ENCODE measurements at regions not wholly inside any gene's neighbourhood (a gene's known extent, or its start where the extent isn't known, plus 50 kb on each side); places are given as distances from the start of the nearest gene placed in this dataset.

DNA sequence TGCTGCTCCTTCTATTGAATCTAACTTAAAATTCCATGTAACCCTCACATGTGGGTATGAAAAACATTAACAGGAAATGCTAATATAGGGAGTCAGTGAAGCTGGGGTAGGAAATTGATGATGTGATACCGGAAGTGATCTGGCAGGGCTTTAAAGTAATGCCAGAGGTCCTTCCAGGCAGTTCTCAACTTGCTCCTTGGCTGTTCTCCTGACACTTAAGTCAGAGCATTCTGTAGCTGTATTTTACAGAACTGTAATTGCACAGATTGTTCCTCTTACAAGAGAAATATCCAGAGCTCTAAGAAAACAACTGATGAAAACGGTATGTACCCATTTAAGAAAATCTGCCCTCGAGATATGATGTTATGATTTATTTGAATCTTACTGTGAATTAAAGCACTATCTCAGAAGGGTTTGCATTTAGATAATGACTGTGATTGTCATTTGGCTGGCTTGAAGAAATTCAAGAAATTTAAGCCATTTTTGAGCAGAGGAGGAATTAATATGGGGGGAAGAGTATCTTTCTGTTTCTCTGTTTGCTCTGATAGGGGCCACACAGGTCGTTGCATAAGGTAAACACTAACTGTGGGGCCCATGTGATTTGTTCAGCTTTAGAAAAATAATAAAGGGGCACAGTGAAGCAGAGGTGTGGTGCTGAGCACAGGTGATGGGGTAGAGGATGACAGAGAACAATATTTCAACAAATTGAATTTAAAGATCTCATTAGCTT is 88.4 kb downstream of the BBS10 start:
- H3K4me1 ChIP-seq (ENCODE audit: control insufficient read depth, insufficient read depth, low read length): no peaks in the 10 kb centered on the region
- H3K4me3 ChIP-seq (ENCODE audit: low read length): no peak overlapping the region
- intact Hi-C loops (cut with micrococcal nuclease): no loop called here
- H3K4me1 Mint-ChIP-seq: no peaks in the 10 kb centered on the region
- H3K27me3 ChIP-seq (ENCODE audit: control insufficient read depth, insufficient read depth, low read length): no peaks in the 10 kb centered on the region
- DNase-seq (no peak), ATAC-seq (no peak)
- 64% methylated on average over 4 of the region's 4 CpGs for WGBS (ENCODE audit: insufficient coverage)
- H3K27me3 Mint-ChIP-seq (ENCODE audit: low read depth in 2 of 2): peaks cover 11 to 17% of the 10 kb centered on the region in 2 donors
- TF ChIP-seq, protein P1, sequence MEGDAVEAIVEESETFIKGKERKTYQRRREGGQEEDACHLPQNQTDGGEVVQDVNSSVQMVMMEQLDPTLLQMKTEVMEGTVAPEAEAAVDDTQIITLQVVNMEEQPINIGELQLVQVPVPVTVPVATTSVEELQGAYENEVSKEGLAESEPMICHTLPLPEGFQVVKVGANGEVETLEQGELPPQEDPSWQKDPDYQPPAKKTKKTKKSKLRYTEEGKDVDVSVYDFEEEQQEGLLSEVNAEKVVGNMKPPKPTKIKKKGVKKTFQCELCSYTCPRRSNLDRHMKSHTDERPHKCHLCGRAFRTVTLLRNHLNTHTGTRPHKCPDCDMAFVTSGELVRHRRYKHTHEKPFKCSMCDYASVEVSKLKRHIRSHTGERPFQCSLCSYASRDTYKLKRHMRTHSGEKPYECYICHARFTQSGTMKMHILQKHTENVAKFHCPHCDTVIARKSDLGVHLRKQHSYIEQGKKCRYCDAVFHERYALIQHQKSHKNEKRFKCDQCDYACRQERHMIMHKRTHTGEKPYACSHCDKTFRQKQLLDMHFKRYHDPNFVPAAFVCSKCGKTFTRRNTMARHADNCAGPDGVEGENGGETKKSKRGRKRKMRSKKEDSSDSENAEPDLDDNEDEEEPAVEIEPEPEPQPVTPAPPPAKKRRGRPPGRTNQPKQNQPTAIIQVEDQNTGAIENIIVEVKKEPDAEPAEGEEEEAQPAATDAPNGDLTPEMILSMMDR (IDR thresholded peaks at IDR 0.05): no peak
- no peak overlapping the region for H3K27ac ChIP-seq (ENCODE audit: low read length)
- no peak overlapping the region for H3K4me3 Mint-ChIP-seq
- no peaks in the 10 kb centered on the region for H3K36me3 Mint-ChIP-seq
- H3K36me3 ChIP-seq (ENCODE audit: control insufficient read depth, insufficient read depth, low read length): no peaks in the 10 kb centered on the region
- no peaks in the 10 kb centered on the region for H3K9me3 ChIP-seq (ENCODE audit: control insufficient read depth, insufficient read depth, low read length)
- no peak overlapping the region for H3K27ac Mint-ChIP-seq
- H3K9me3 Mint-ChIP-seq: no peaks in the 10 kb centered on the region

DNA sequence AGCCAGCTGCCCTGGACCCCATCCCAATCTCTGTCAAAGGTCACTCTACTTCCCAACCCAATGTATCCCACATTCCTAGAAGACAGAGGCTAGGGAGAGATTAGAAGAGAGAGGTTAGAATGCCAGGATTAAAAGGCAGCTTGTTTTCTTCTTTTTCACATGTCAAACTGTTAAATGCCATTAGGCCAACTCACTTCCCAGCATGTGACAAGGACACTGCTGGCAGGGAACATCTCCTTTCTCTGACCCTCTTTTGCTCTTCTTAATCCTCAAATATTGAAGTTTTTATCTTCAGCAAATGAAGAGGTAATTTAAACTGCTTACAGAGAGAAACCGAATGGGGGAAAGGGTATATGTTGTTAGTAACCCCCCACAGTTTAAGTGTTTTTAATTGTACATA is 89.1 kb downstream of the BBS10 start:
- no peak overlapping the region for H3K27ac Mint-ChIP-seq

DNA sequence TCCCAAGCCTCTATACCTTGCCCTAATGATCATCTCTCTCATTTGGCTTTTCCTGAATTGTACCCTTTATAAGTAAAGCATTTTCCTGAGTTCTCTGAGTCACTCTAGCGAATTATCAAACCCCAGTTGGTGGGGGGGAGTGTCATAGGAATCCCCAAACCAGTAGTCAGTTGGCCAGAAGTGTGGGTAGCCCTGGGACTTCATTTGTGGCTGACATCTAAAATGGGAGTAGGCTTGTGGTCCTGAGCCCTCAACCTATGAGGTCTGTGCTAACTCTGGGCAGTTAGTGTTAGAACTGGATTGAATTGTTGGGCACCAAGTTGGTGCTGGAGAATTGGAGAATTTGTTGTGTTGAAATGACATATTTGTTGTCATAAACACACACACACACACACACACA is 91.3 kb downstream of the BBS10 start:
- Mint-ChIP-seq H3K36me3 (no peaks in the 10 kb centered on the region), H3K27me3 (ENCODE audit: low read depth in 2 of 2) (peaks cover 3 to 7% of the 10 kb centered on the region in 2 donors), H3K27ac (no peak overlapping the region), H3K4me3 (no peak overlapping the region), H3K4me1 (no peaks in the 10 kb centered on the region), H3K9me3 (no peaks in the 10 kb centered on the region)
- no peak for DNase-seq
- no peak overlapping the region for H3K27ac ChIP-seq (ENCODE audit: low read length)
- intact Hi-C loops (cut with micrococcal nuclease): no loop called here
- no peaks in the 10 kb centered on the region for H3K27me3 ChIP-seq (ENCODE audit: control insufficient read depth, insufficient read depth, low read length)
- no peaks in the 10 kb centered on the region for H3K4me1 ChIP-seq (ENCODE audit: control insufficient read depth, insufficient read depth, low read length)
- no peak overlapping the region for H3K4me3 ChIP-seq (ENCODE audit: low read length)
- no peaks in the 10 kb centered on the region for H3K36me3 ChIP-seq (ENCODE audit: control insufficient read depth, insufficient read depth, low read length)
- TF ChIP-seq, protein P1 (IDR thresholded peaks at IDR 0.05): no peak
- no peaks in the 10 kb centered on the region for H3K9me3 ChIP-seq (ENCODE audit: control insufficient read depth, insufficient read depth, low read length)
- WGBS (ENCODE audit: insufficient coverage): 75% methylated on average over 1 of the region's 1 CpG
- no peak for ATAC-seq

More for the DNA sequence above, 89.1 kb downstream of the BBS10 start:
- Histone ChIP-seq H3K4me3 (ENCODE audit: low read length) (no peak overlapping the region), H3K4me1 (ENCODE audit: control insufficient read depth, insufficient read depth, low read length) (no peaks in the 10 kb centered on the region), H3K9me3 (ENCODE audit: control insufficient read depth, insufficient read depth, low read length) (no peaks in the 10 kb centered on the region), H3K36me3 (ENCODE audit: control insufficient read depth, insufficient read depth, low read length) (no peaks in the 10 kb centered on the region), H3K27ac (ENCODE audit: low read length) (no peak overlapping the region), H3K27me3 (ENCODE audit: control insufficient read depth, insufficient read depth, low read length) (no peaks in the 10 kb centered on the region)
- TF ChIP-seq, protein P1 (IDR thresholded peaks at IDR 0.05): no peak
- Mint-ChIP-seq H3K27me3 (ENCODE audit: low read depth in 2 of 2) (peaks cover 8 to 17% of the 10 kb centered on the region in 2 donors), H3K4me1 (no peaks in the 10 kb centered on the region), H3K36me3 (no peaks in the 10 kb centered on the region), H3K4me3 (no peak overlapping the region), H3K9me3 (no peaks in the 10 kb centered on the region)
- intact Hi-C loops (cut with micrococcal nuclease): no loop called here
- DNase-seq (no peak), ATAC-seq (no peak)
- no CpG with 5 or more reads among the region's 1 CpG for WGBS (ENCODE audit: insufficient coverage)

DNA sequence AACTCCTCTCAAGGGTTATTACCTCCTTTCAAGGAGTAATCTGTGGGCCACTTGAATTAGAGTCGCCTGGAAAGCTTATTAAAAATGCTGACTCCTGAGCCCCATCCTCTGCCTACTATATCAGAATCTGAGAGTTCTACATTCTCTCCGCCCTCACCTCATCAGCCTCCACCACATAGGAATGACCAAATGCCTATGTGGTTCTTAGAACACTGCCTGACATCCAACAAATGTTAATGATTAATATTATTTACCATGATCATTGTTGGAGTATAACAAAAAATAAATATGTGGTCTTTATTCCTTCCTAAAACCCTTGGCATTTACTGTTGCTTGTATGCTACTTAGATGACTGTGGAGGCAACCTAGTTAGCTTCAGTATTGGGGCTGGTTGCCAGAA is 91.9 kb downstream of the BBS10 start:
- TF ChIP-seq, protein P1 (IDR thresholded peaks at IDR 0.05): no peak
- no peak overlapping the region for H3K4me3 ChIP-seq (ENCODE audit: low read length)
- H3K4me1 ChIP-seq (ENCODE audit: control insufficient read depth, insufficient read depth, low read length): no peaks in the 10 kb centered on the region
- Mint-ChIP-seq H3K27ac (no peak overlapping the region), H3K36me3 (no peaks in the 10 kb centered on the region), H3K4me3 (no peak overlapping the region), H3K27me3 (ENCODE audit: low read depth in 2 of 2) (peaks cover 4 to 5% of the 10 kb centered on the region in 2 donors), H3K9me3 (no peaks in the 10 kb centered on the region), H3K4me1 (no peaks in the 10 kb centered on the region)
- intact Hi-C loops (cut with micrococcal nuclease): no loop called here
- DNase-seq: no peak
- no peak overlapping the region for H3K27ac ChIP-seq (ENCODE audit: low read length)
- no peaks in the 10 kb centered on the region for H3K9me3 ChIP-seq (ENCODE audit: control insufficient read depth, insufficient read depth, low read length)
- no peak for ATAC-seq
- no peaks in the 10 kb centered on the region for H3K36me3 ChIP-seq (ENCODE audit: control insufficient read depth, insufficient read depth, low read length)
- no peaks in the 10 kb centered on the region for H3K27me3 ChIP-seq (ENCODE audit: control insufficient read depth, insufficient read depth, low read length)
- WGBS (ENCODE audit: insufficient coverage): 97% methylated on average over 2 of the region's 2 CpGs

All from natural killer cell (primary cell).